Nephron progenitor cell (in vitro differentiated cells): ENCODE measurements at regions not wholly inside any gene's neighbourhood (a gene's known extent, or its start where the extent isn't known, plus 50 kb on each side); places are given as distances from the start of the nearest gene placed in this dataset.
A peak's percentile ranks its signal among the peaks of the same experiment; 100 is the strongest.
"Not testable (repeated sequence)": the region's sequence is repeated elsewhere in the genome, so short reads cannot be mapped to it uniquely, and the experiment has no call there.

Experiments used
- DNase-seq: peaks from one replicate; pipeline ENCODE4 v3.0.0; 2021
- H3K27ac Mint-ChIP-seq: 2 replicates; pipeline ENCODE4 v1.8.0; 2021; ENCODE audit warnings: mild to moderate bottlenecking, moderate library complexity, mixed read lengths
- H3K27me3 Mint-ChIP-seq: 2 replicates; pipeline ENCODE4 v1.8.0; 2021; ENCODE audit warnings: mild to moderate bottlenecking, low read depth, mixed read lengths; ENCODE audit not compliant: poor library complexity
- H3K36me3 Mint-ChIP-seq: 2 replicates; pipeline ENCODE4 v1.8.0; 2021; ENCODE audit warnings: low read depth, mixed read lengths
- H3K4me1 Mint-ChIP-seq: 2 replicates; pipeline ENCODE4 v1.8.0; 2021; ENCODE audit warnings: mixed read lengths
- H3K4me3 Mint-ChIP-seq: 2 replicates; pipeline ENCODE4 v1.8.0; 2021; ENCODE audit warnings: mild to moderate bottlenecking, moderate library complexity, mixed read lengths
- H3K9me3 Mint-ChIP-seq: 2 replicates; pipeline ENCODE4 v1.8.0; 2021; ENCODE audit warnings: mild to moderate bottlenecking, moderate library complexity, mixed read lengths

GRCh38 chr3:130151555-130151954, 69.9 kb downstream of the ALG1L2 start:
- not testable (repeated sequence) for H3K4me1 Mint-ChIP-seq, DNase-seq, H3K27ac Mint-ChIP-seq, H3K4me3 Mint-ChIP-seq, H3K27me3 Mint-ChIP-seq
- Mint-ChIP-seq H3K9me3 (peaks cover 40% of the 10 kb centered on the region), H3K36me3 (peaks cover 44% of the 10 kb centered on the region)

- H3K4me3 Mint-ChIP-seq, DNase-seq, H3K27ac Mint-ChIP-seq, H3K4me1 Mint-ChIP-seq, H3K27me3 Mint-ChIP-seq: not testable (repeated sequence)
- Mint-ChIP-seq H3K9me3 (peaks cover 40% of the 10 kb centered on the region), H3K36me3 (peaks cover 44% of the 10 kb centered on the region)
Measured at GRCh38 chr3:130153247-130153646, 71.6 kb downstream of the ALG1L2 start.

- H3K4me3 Mint-ChIP-seq, H3K4me1 Mint-ChIP-seq, DNase-seq, H3K27ac Mint-ChIP-seq, H3K27me3 Mint-ChIP-seq: not testable (repeated sequence)
- Mint-ChIP-seq H3K9me3 (peaks cover 32% of the 10 kb centered on the region), H3K36me3 (peaks cover 33% of the 10 kb centered on the region)
Measured at GRCh38 chr3:130155464-130155863, 73.8 kb downstream of the ALG1L2 start.

- not testable (repeated sequence) for H3K36me3 Mint-ChIP-seq, H3K27ac Mint-ChIP-seq, DNase-seq, H3K4me3 Mint-ChIP-seq, H3K27me3 Mint-ChIP-seq
- Mint-ChIP-seq H3K9me3 (peaks cover 21% of the 10 kb centered on the region), H3K4me1 (peaks cover 19% of the 10 kb centered on the region)
Measured at GRCh38 chr3:130166856-130167255, 85.2 kb downstream of the ALG1L2 start.

GRCh38 chr3:130175195-130175594, 93.6 kb downstream of the ALG1L2 start:
- peaks cover 40% of the 10 kb centered on the region for H3K4me1 Mint-ChIP-seq
- not testable (repeated sequence) for H3K4me3 Mint-ChIP-seq, H3K9me3 Mint-ChIP-seq, H3K27ac Mint-ChIP-seq, H3K27me3 Mint-ChIP-seq, DNase-seq, H3K36me3 Mint-ChIP-seq

GRCh38 chr3:130176476-130177256, 95.0 kb downstream of the ALG1L2 start:
- DNase-seq, H3K9me3 Mint-ChIP-seq, H3K27me3 Mint-ChIP-seq, H3K36me3 Mint-ChIP-seq, H3K4me3 Mint-ChIP-seq: not testable (repeated sequence)
- H3K4me1 Mint-ChIP-seq: peaks cover 54% of the 10 kb centered on the region
- H3K27ac Mint-ChIP-seq: peak overlapping the region; percentile 89

- peak overlapping the region; percentile 34 for H3K4me3 Mint-ChIP-seq
- H3K36me3 Mint-ChIP-seq, H3K27me3 Mint-ChIP-seq, DNase-seq, H3K9me3 Mint-ChIP-seq: not testable (repeated sequence)
- peak overlapping the region; percentile 80 for H3K27ac Mint-ChIP-seq
- peaks cover 75% of the 10 kb centered on the region for H3K4me1 Mint-ChIP-seq
Measured at GRCh38 chr3:130178835-130179234, 97.2 kb downstream of the ALG1L2 start.

GRCh38 chr3:130179353-130179970, 97.8 kb downstream of the ALG1L2 start:
- peak; percentile 17 for DNase-seq
- H3K27me3 Mint-ChIP-seq, H3K9me3 Mint-ChIP-seq, H3K36me3 Mint-ChIP-seq: not testable (repeated sequence)
- H3K4me1 Mint-ChIP-seq: peaks cover 81% of the 10 kb centered on the region
- peak overlapping the region; percentile 44 for H3K4me3 Mint-ChIP-seq
- peak overlapping the region; percentile 80 for H3K27ac Mint-ChIP-seq

GRCh38 chr3:130182475-130182874, 100.8 kb downstream of the ALG1L2 start:
- not testable (repeated sequence) for H3K27ac Mint-ChIP-seq, H3K4me3 Mint-ChIP-seq, DNase-seq, H3K27me3 Mint-ChIP-seq, H3K36me3 Mint-ChIP-seq
- Mint-ChIP-seq H3K9me3 (peaks cover 10% of the 10 kb centered on the region), H3K4me1 (peaks cover 80% of the 10 kb centered on the region)

GRCh38 chr3:130183689-130184088, 102.1 kb downstream of the ALG1L2 start:
- Mint-ChIP-seq H3K27ac (peak overlapping the region; percentile 88), H3K4me1 (peaks cover 69% of the 10 kb centered on the region), H3K36me3 (peaks cover 12% of the 10 kb centered on the region), H3K9me3 (peaks cover 17% of the 10 kb centered on the region)
- not testable (repeated sequence) for H3K4me3 Mint-ChIP-seq, DNase-seq, H3K27me3 Mint-ChIP-seq

- Mint-ChIP-seq H3K9me3 (peaks cover 17% of the 10 kb centered on the region), H3K36me3 (peaks cover 12% of the 10 kb centered on the region), H3K4me1 (peaks cover 62% of the 10 kb centered on the region), H3K27ac (peak overlapping the region; percentile 72)
- not testable (repeated sequence) for H3K4me3 Mint-ChIP-seq, H3K27me3 Mint-ChIP-seq, DNase-seq
Measured at GRCh38 chr3:130184152-130185024, 102.8 kb downstream of the ALG1L2 start.

GRCh38 chr3:130201272-130201671, 119.6 kb downstream of the ALG1L2 start:
- not testable (repeated sequence) for H3K27me3 Mint-ChIP-seq, H3K27ac Mint-ChIP-seq, DNase-seq, H3K4me1 Mint-ChIP-seq, H3K4me3 Mint-ChIP-seq, H3K36me3 Mint-ChIP-seq
- H3K9me3 Mint-ChIP-seq: peaks cover 34% of the 10 kb centered on the region

GRCh38 chr3:130203633-130204032, 122.0 kb downstream of the ALG1L2 start:
- not testable (repeated sequence) for H3K4me3 Mint-ChIP-seq, H3K36me3 Mint-ChIP-seq, H3K4me1 Mint-ChIP-seq, DNase-seq, H3K27me3 Mint-ChIP-seq, H3K27ac Mint-ChIP-seq
- H3K9me3 Mint-ChIP-seq: peaks cover 34% of the 10 kb centered on the region
